Fibroblast of the aortic adventitia (primary cell): ENCODE measurements at regions not wholly inside any gene's neighbourhood (a gene's known extent, or its start where the extent isn't known, plus 50 kb on each side); places are given as distances from the start of the nearest gene placed in this dataset.

Experiments used
- DNase-seq: peaks from one replicate; pipeline ENCODE4 v3.0.0-alpha.2; 2010; ENCODE audit warnings: low read depth
- H3K4me3 ChIP-seq: 2 replicates; pipeline ENCODE4 v1.5.1; 2011; ENCODE audit warnings: low read depth, mild to moderate bottlenecking, control low read depth, low read length, moderate library complexity
- CTCF ChIP-seq: IDR thresholded peaks from 2 replicates; pipeline ENCODE4 v1.5.1; 2011; ENCODE audit warnings: mild to moderate bottlenecking, low read length, control low read depth, inconsistent platforms; ENCODE audit not compliant: insufficient read depth

- DNase-seq: peak; percentile 87
- no peak for TF ChIP-seq CTCF
- H3K4me3 ChIP-seq: no peak overlapping the region
These were observed 534.9 kb downstream of the MIAT start for GRCh38 chr22:27192135-27192829.

GRCh38 chr22:27193215-27193614 is 535.8 kb downstream of the MIAT start:
- TF ChIP-seq CTCF: no peak
- H3K4me3 ChIP-seq: no peak overlapping the region
- DNase-seq: no peak

GRCh38 chr22:27193636-27194035 is 536.2 kb downstream of the MIAT start:
- no peak overlapping the region for H3K4me3 ChIP-seq
- no peak for DNase-seq
- TF ChIP-seq CTCF: no peak

GRCh38 chr22:27194096-27194748 is 536.8 kb downstream of the MIAT start:
- TF ChIP-seq CTCF: no peak
- no peak overlapping the region for H3K4me3 ChIP-seq

GRCh38 chr22:27195094-27195493 is 537.7 kb downstream of the MIAT start:
- H3K4me3 ChIP-seq: no peak overlapping the region
- peak; percentile 70 for DNase-seq
- peak; percentile 20 for TF ChIP-seq CTCF

More at GRCh38 chr22:27194096-27194748, 536.8 kb downstream of the MIAT start:
- DNase-seq: no peak

GRCh38 chr22:27195494-27195893 is 538.1 kb downstream of the MIAT start:
- no peak for DNase-seq
- H3K4me3 ChIP-seq: no peak overlapping the region

More at GRCh38 chr22:27195494-27195893, 538.1 kb downstream of the MIAT start:
- no peak for TF ChIP-seq CTCF
